ENCODE measurements at regions not wholly inside any gene's neighbourhood (a gene's known extent, or its start where the extent isn't known, plus 50 kb on each side); places are given as distances from the start of the nearest gene placed in this dataset.
"Not testable (repeated sequence)": the region's sequence is repeated elsewhere in the genome, so short reads cannot be mapped to it uniquely, and the experiment has no call there.

GRCh38 chr4:188383180-188383579 is 243.9 kb downstream of the TRIML1 start:
- no peak for DNase-seq

GRCh38 chr4:188387179-188387791 is 248.0 kb downstream of the TRIML1 start:
- DNase-seq, result no peak

GRCh38 chr4:188391349-188391748 is 252.1 kb downstream of the TRIML1 start:
- not testable (repeated sequence) for DNase-seq

- DNase-seq, result no peak
Measured at GRCh38 chr4:188396037-188396436, 256.8 kb downstream of the TRIML1 start.

- no peak for DNase-seq
Measured at GRCh38 chr4:188399834-188400233, 260.6 kb downstream of the TRIML1 start.

GRCh38 chr4:188400451-188400850 is 261.2 kb downstream of the TRIML1 start:
- DNase-seq, result no peak

- DNase-seq, result no peak
Measured at GRCh38 chr4:188403272-188403671, 264.0 kb downstream of the TRIML1 start.

GRCh38 chr4:188405071-188405835 is 266.0 kb downstream of the TRIML1 start:
- not testable (repeated sequence) for DNase-seq

- DNase-seq, result no peak
Measured at GRCh38 chr4:188408244-188409030, 269.2 kb downstream of the TRIML1 start.

GRCh38 chr4:188409851-188410250 is 270.6 kb downstream of the TRIML1 start:
- DNase-seq, result no peak

- no peak for DNase-seq
Measured at GRCh38 chr4:188411805-188412204, 272.6 kb downstream of the TRIML1 start.

- no peak for DNase-seq
Measured at GRCh38 chr4:188412499-188412898, 273.3 kb downstream of the TRIML1 start.

- no peak for DNase-seq
Measured at GRCh38 chr4:188414441-188414840, 275.2 kb downstream of the TRIML1 start.

- DNase-seq, result no peak
Measured at GRCh38 chr4:188417181-188417580, 277.9 kb downstream of the TRIML1 start.

- no peak for DNase-seq
Measured at GRCh38 chr4:188423039-188423438, 283.8 kb downstream of the TRIML1 start.

- no peak for DNase-seq
Measured at GRCh38 chr4:188428935-188429334, 289.7 kb downstream of the TRIML1 start.

- no peak for DNase-seq
Measured at GRCh38 chr4:188429965-188430364, 290.7 kb downstream of the TRIML1 start.

- DNase-seq, result no peak
Measured at GRCh38 chr4:188430384-188430783, 291.1 kb downstream of the TRIML1 start.

- DNase-seq, result no peak
Measured at GRCh38 chr4:188432328-188432727, 293.1 kb downstream of the TRIML1 start.

GRCh38 chr4:188433741-188434315 is 294.6 kb downstream of the TRIML1 start:
- DNase-seq, result no peak

GRCh38 chr4:188434643-188435042 is 295.4 kb downstream of the TRIML1 start:
- DNase-seq, result no peak

GRCh38 chr4:188435381-188435780 is 296.1 kb downstream of the TRIML1 start:
- DNase-seq, result no peak

- DNase-seq, result no peak
Measured at GRCh38 chr4:188437535-188437934, 298.3 kb downstream of the TRIML1 start.
